ENCODE measurements at regions not wholly inside any gene's neighbourhood (a gene's known extent, or its start where the extent isn't known, plus 50 kb on each side); places are given as distances from the start of the nearest gene placed in this dataset.

DNA sequence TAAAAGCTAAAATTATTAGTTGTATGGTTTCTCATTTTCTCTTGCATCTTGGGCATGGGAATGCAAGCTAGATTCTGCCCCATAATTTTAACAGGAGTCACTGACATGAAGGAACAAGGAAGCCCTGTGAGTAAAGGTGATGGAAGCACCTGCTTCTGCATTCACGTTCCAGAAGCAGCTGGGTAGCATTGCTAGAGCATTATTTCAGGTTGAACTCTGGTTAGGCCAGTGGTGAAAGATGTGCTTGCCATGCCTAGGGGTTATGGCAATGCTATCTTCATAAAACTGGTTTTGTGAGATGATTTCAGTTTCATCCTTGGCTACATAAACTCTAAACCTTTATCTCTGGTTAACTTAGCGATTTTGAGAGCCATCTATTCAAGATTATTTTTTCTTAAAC, 151.4 kb downstream of the TFEC start:
- Histone ChIP-seq H2AFZ (ENCODE audit: control insufficient read depth, low read depth, low read length) (no peak overlapping the region), H3K9me3 (replicated peaks; ENCODE audit: control insufficient read depth, insufficient read depth, low read length) (no peaks in the 10 kb centered on the region), H3K4me2 (ENCODE audit: control insufficient read depth, insufficient read depth) (no peak overlapping the region), H3K9ac (ENCODE audit: control insufficient read depth, insufficient read depth, low read length) (no peak overlapping the region), H4K20me1 (ENCODE audit: control insufficient read depth, insufficient read depth) (no peaks in the 10 kb centered on the region), H3K4me3 (no peak overlapping the region), H3K79me2 (ENCODE audit: control insufficient read depth, insufficient read depth, low read length) (no peaks in the 10 kb centered on the region), H3K27me3 (replicated peaks in 1 of 2; ENCODE audit: control insufficient read depth in 2 of 2, insufficient read depth in 2 of 2, low read length in 1 of 2) (no peaks in the 10 kb centered on the region), H3K4me1 (ENCODE audit: control insufficient read depth, insufficient read depth, low read length) (no peaks in the 10 kb centered on the region), H3K27ac (ENCODE audit: control insufficient read depth, insufficient read depth) (no peak overlapping the region), H3K36me3 (ENCODE audit: control insufficient read depth in 2 of 2, insufficient read depth in 2 of 2, low read length in 1 of 2) (no peaks in the 10 kb centered on the region)
- in situ Hi-C loops (cut with MboI) (no loop called here), intact Hi-C loops (cut with micrococcal nuclease; ENCODE audit: unreplicated experiment) (no loop called here)
- no peak for TF ChIP-seq YBX1 (IDR thresholded peaks at IDR 0.05)
- TF ChIP-seq, protein P1, sequence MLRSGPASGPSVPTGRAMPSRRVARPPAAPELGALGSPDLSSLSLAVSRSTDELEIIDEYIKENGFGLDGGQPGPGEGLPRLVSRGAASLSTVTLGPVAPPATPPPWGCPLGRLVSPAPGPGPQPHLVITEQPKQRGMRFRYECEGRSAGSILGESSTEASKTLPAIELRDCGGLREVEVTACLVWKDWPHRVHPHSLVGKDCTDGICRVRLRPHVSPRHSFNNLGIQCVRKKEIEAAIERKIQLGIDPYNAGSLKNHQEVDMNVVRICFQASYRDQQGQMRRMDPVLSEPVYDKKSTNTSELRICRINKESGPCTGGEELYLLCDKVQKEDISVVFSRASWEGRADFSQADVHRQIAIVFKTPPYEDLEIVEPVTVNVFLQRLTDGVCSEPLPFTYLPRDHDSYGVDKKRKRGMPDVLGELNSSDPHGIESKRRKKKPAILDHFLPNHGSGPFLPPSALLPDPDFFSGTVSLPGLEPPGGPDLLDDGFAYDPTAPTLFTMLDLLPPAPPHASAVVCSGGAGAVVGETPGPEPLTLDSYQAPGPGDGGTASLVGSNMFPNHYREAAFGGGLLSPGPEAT (IDR thresholded peaks at IDR 0.05; ENCODE audit: low read depth) = no peak
- TF ChIP-seq IRF3 (IDR thresholded peaks at IDR 0.05) = no peak
- no peak for TF ChIP-seq SMC3 (IDR thresholded peaks at IDR 0.05; ENCODE audit: borderline replicate concordance, low read length)
- no peak for TF ChIP-seq SPI1 (IDR thresholded peaks at IDR 0.05; ENCODE audit: borderline replicate concordance, insufficient read depth, low read depth, low read length)
- TF ChIP-seq, protein P2, sequence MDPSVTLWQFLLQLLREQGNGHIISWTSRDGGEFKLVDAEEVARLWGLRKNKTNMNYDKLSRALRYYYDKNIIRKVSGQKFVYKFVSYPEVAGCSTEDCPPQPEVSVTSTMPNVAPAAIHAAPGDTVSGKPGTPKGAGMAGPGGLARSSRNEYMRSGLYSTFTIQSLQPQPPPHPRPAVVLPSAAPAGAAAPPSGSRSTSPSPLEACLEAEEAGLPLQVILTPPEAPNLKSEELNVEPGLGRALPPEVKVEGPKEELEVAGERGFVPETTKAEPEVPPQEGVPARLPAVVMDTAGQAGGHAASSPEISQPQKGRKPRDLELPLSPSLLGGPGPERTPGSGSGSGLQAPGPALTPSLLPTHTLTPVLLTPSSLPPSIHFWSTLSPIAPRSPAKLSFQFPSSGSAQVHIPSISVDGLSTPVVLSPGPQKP (IDR thresholded peaks at IDR 0.05; ENCODE audit: low read depth, low read length) = no peak
- no peak for TF ChIP-seq HDAC2 (IDR thresholded peaks at IDR 0.05)
- no peak for TF ChIP-seq IRF4 (IDR thresholded peaks at IDR 0.05; ENCODE audit: low read depth, low read length)
- no peak for TF ChIP-seq MYB (IDR thresholded peaks at IDR 0.05; ENCODE audit: borderline replicate concordance, low read depth, low read length)
- TF ChIP-seq ETV6 (conservative IDR thresholded peaks at IDR 0.05 in 1 of 2, IDR thresholded peaks at IDR 0.05 in 1 of 2; ENCODE audit: borderline replicate concordance in 1 of 2, low read depth in 1 of 2) = no peak
- TF ChIP-seq ZBED1 (IDR thresholded peaks at IDR 0.05; ENCODE audit: borderline replicate concordance) = no peak
- TF ChIP-seq FOXK2 (IDR thresholded peaks at IDR 0.05) = no peak
- TF ChIP-seq MEF2A (IDR thresholded peaks at IDR 0.05; ENCODE audit: insufficient read depth, low read depth, low read length) = no peak
- TF ChIP-seq, protein P3, sequence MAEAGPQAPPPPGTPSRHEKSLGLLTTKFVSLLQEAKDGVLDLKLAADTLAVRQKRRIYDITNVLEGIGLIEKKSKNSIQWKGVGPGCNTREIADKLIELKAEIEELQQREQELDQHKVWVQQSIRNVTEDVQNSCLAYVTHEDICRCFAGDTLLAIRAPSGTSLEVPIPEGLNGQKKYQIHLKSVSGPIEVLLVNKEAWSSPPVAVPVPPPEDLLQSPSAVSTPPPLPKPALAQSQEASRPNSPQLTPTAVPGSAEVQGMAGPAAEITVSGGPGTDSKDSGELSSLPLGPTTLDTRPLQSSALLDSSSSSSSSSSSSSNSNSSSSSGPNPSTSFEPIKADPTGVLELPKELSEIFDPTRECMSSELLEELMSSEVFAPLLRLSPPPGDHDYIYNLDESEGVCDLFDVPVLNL (IDR thresholded peaks at IDR 0.05; ENCODE audit: low read depth, low read length) = no peak
- no peak for TF ChIP-seq ZZZ3 (IDR thresholded peaks at IDR 0.05; ENCODE audit: control insufficient read depth, insufficient read length, low read depth)
- ChIA-PET CTCF (no interaction called here), POLR2A (no interaction called here), SMC1A (ENCODE audit: uncharacterized antibody, unreplicated experiment) (no interaction called here), RAD21 (ENCODE audit: unreplicated experiment) (no interaction called here)
- WGBS (ENCODE audit: insufficient coverage, insufficient replicate concordance, low lambda C conversion rate, missing lambda C conversion rate) = 0% methylated on average over 2 of the region's 2 CpGs
- no peak for ATAC-seq
- no peak for DNase-seq (ENCODE audit: low read depth, low spot score)
- BruUV-seq (replicated peaks) = no TSS peak
- FAIRE-seq = no peak
